RKO (cell line): ENCODE measurements at regions not wholly inside any gene's neighbourhood (a gene's known extent, or its start where the extent isn't known, plus 50 kb on each side); places are given as distances from the start of the nearest gene placed in this dataset.
A peak's percentile ranks its signal among the peaks of the same experiment; 100 is the strongest.

Experiments used
- DNase-seq: peaks from one replicate; pipeline ENCODE4 v3.0.0-alpha.2; 2016; ENCODE audit warnings: low spot score

DNA sequence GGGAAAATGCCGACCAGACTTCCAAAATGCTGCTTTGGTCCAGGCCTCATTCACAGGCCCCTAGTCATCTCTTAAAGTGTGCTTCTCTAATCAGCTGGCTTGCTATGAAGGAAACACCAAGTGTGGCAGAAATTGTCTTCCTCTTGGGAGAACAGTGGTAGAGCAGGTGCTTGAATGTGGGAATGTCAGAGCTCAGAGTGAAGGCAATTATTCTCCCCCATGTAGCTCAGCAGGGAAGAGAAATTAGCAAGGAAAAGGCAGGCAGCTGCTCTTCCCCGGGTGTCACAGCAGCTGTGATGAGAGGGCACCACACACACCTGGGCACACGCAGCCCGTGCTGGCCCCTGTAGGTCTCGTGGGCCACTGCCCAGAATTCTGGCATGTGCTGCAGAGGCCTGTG lies 358.5 kb downstream of the WDR72 start:
- DNase-seq, result no peak

DNA sequence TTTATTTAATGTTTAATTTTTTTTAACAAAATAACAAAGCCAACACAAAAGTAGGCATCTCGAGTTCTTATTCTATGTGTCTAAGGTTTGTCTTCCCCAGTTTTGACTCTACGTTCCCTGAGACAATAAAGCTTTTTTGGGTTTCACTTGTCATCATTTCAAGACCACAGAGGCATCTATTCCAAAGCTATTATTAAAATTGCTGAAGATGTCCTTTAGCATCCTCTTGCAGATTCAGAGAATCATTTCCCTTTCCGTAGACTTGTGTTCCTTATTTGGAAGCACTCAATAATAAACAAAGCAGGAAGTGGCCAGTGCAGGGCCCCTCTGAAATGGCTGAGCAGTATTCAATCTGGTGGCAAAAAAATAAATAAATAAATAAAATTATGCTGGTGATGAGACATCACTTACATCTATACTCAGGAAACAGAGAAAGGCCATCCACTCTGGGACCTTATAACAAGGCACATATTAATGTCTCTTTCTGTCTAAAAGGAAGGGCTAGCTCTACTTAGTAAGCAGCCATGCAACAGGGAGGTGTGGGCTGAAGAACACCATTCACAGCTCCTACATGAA lies 362.3 kb downstream of the WDR72 start:
- DNase-seq, result no peak

DNA sequence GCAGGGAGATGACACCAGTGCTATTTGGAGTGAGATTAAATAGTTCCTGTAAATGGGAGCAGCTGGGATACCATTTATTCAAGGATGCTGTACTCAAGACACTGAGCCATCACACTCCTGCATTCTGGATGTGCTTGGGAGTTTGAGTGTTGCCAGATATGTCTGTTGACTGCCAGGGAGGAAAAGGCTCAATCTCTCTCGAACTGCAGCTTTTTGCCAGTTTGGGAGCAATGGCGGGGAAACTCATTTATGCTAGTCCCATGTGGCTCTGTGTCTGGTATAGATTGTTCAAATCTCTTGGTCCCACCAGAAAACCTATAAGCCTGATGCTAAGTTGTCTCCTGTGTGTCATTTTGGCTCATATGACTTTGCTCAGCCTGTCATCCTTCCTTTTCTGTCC lies 363.6 kb downstream of the WDR72 start:
- DNase-seq, result no peak

DNA sequence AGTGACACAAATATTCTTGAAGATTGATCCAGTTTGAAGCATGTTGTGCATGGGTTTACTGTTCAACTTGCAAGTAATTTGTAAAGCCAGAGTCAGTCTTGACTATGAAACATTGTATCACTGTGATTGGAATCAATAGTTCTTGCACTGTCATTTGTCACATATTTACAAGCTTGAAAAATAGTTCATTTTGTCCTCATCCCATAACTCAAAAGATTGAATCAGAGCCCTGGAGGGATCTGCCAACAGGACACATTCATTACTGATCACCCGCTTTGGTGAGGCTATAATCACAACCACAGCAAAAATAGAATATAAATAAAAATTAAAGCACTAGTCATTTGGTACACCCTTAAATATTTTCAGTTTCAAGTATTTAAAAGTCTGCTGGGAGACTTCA lies 368.9 kb downstream of the WDR72 start:
- DNase-seq, result no peak

DNA sequence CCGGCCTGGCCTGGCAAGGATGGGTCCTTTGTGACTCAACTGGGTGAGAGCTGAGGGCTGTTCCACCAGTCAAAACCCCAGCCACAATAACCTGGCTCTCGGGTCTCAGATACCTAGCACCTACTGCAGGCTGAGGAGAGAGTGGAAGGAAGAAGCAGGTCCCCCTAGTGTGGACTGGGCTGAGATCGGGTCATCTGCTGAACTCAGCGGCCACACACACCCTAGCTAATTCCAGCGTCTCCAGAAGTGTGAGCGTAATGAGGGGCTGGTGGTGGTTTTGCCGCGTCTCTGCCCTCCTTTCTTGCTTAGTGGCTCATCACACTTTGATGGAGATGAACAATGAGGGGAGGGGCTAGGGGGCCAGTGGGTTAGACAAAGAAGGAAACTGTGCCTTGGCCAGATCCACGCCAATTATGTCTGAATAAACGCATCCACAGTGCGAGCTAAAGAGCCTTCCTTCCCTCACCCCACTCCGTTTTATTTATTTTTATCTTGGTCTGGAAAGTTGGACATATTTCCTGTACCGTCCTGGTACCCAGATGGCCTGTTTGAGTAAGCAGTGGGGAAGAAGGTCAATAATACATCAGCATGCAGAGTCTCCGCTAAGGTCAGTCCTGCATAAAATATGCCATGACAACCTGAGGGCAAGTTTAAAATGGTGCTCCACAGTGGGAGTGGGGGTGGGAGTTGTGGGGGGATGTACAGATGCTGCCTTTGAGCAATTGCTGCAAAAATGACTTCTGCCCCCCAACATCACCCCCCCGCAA lies 370.0 kb downstream of the WDR72 start:
- no peak for DNase-seq

DNA sequence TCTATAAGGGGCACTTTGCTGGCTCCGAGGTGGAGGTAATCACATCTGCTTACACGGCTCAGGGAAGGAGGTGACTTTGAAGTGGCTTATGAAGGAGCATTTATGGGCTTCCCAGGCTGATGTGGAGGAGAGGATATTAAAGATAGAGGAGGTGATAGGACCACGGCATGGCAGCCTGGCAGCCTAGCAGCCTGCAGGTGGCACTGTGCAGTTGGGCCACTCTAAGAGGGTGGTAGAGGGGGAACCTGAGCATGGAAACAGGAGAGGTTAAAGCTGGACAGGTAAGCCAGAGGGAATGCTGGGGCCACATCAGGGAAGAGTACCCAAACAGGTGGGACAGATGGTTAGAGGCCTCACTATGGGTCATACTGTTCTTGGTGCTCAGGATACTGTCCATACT lies 375.0 kb downstream of the WDR72 start:
- no peak for DNase-seq

DNA sequence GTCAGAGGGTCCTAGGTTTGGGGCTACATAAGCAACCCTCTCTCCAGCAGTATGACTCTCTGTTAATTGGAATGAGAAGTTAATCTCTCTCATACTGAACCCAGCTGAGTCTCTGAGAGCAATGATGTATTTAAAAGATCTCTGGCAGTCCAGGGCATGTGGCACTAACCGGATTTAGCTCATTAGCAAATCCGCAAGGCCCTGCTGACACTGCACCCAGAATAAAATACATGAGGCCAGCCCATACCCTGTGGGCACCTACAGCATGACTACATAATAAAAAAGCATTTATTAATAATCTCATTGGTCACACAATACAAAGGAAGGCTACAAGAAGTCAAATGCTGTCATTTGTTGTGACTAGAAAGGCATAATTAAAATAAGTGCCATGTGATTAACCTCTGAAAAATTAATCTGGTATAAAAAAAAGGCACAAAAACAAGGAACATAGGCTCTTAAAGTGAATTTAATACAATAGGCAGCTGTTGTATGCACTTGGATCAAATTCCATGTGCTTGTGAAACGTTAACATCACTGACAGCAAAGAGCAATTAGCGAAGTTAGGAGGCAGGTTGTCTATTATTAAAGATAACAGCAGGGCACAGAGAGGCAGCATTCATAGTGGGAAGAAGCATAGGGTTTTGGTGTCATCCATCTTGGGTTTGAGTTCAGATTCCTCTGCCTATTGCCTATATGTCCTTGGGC lies 381.2 kb downstream of the WDR72 start:
- no peak for DNase-seq

DNA sequence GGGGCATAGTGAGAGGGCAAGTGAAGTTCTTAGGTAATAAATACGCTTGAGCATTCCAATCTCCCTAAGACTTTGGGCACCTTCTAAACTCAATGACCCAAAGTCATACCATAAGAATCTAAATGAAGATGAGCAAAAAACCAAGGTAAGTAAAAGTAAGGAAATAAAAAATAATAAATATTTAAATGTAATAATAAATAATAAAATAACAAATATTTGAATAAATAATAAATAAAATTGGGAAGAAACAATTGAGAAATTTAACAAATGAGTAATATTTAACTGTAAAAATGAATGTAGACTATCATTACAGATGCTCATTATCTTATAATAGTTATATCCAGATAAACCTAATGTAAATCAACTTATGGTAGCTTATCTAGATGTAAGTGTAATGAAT lies 391.7 kb downstream of the WDR72 start:
- no peak for DNase-seq

DNA sequence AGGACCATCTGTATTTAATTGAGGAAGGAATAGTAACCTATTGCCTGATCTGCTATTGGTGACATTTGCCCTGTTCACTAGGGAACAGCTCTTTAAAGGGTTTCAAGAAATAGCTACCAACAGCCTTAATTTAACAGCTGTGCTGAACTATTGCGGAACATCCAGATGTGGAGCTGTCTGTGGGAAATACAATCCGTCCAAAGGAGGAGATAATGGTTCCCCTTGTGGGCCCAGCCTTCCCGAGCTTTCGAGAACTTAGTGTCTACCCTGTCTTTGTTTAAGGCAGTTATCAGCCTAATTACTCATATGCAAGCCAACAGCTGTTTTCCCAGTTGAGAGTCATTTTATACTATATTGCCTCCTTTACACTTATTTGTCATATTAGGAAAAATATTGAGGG lies 398.6 kb downstream of the WDR72 start:
- no peak for DNase-seq

DNA sequence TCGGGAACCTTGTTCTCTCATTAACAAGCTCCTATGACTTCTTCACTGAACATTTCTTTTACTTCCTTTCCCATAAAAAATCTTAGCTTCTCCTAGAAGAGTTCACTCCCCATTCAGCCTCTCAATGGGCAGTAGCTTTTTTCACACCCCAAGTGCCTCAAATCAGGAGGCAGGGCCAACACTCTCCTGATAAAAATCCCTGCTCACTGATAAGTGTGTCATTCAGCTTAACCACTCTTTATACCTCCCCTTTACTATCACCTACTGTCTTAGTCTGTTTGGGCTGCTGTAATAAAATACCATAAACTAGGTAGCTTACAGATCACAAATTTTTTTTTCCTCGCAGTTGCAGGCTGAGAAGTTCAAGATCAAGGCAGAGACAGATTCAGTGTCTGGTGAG lies 400.4 kb downstream of the WDR72 start:
- no peak for DNase-seq

DNA sequence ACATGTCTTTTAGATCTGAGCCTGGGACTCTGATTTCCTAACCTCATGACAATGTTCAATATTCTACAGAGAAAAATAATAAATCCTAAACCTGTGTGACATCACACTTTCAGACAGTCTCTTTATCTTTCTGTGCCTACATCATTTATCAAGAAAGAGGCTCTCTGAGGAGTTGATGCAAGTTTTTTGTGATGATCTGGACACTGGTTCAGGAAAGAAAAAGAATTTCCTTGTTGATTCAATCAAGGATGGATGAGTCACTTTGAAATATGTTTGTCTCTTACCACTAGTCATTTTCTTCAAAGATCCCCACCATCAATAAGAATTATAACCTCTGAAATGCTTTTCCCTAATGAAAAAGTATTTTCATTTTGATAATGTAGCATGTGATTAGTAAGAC lies 404.6 kb downstream of the WDR72 start:
- no peak for DNase-seq

DNA sequence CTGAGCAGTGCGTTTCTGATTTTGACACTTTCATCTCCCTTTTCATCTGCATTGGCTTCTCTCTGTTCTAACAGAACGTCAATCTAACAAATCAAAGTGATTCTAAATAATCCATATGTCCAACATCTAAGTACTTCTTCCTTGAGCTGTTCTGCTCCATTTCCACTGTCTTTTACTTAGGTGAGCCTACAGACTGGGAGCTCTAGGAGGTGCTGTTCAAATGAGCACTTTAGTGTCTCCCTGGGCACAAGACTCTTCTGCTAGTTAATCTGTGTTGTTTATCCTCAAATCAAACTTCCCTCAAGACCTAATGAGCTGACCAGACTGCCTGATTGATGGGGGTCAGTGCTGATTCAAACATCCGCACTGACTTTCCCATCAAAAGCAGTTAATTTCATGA lies 408.1 kb downstream of the WDR72 start:
- no peak for DNase-seq

DNA sequence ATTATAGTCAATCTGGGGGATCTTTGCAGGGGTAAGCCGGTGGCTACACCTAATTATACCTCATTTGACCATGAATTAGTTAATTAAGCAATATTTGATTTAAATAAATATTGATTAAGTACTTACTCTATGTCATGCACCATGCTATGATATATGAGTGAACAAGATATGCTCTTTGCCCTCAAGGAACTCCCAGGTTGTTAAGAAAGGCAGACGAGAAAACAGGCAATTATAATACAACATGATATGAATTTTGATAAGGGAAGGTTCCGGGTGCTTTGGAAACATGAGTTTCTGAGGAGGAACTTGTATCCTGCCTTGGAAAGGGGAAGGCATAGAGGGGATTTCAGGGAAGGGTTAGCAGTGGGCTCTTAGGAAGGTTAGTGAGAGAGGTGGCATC lies 412.9 kb downstream of the WDR72 start:
- DNase-seq, result no peak

DNA sequence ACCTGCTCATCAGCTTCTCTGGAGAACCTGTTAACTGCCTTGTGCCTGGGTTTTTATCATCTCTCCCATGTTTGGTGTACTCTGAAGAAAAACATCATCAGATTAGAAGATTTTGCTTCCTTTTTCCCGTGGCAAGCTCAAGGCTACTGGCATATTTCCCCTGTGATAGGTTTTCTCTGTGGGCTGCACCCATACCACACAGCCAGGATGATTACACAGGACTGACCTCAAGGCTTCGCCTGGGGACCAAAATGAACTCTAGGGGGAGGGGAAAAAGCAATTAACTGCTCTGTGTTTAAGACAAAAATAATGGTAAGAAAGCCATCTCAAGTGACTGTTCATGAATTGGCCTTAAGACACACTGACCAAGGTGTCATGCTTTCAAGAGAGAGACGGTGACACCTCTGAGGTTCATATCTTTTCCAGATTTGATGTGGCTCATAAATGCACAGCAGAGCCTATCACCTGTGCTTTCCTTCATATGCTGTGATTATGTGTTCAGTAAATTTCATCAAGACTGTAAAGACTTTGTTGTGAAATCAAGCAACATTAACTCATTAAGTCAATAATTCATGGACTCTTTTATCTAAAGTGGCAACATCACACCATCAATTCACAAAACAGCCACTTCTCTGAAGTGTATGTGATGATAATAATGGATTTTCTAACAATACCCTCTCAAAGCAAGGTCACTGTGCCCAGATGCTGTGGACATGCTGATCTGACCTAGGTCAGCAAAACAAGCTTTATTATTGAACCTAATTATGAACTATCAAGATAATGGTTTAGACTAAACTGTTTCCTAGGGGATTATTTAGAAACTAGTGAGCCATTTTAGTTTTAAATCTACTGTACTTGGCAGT lies 427.9 kb downstream of the WDR72 start:
- no peak for DNase-seq

DNA sequence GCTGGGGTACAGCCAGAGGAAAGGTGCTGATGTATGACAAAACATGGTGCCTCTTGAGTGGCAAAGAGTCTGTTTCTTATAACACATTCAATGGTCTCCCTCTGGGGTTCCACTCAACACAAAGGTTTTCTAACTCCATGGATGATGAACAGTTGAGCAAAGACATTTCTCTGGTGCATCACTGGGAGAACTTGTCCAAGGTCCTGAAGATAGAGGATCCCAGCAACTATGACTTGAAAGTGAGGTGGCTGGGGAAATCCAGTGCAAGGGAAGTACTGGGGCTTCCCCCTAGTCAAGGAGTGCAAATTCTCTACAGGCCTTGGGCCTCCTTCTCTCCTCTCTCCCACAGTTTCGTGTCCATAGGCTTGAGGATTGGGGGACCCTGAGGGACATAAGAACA lies 431.1 kb downstream of the WDR72 start:
- DNase-seq, result peak; percentile 11

DNA sequence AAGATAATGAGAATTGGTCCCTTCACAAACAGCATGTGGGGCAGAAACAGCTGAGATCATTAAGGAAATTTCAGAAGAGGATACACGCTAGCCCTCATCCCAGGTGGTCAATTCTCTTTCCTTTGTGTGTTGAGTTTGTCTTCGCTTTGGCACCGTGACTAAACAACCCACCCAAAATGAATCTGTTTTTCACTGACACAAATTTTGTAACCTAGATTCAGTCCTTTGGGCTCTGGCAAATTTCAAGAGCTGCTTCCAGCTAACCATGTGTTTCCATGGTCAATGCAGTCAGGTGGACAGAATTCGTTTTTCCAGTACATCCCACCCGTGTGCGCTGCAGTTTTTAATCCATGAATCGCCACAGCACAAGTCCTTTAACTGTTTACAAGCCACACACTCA lies 435.4 kb downstream of the WDR72 start:
- no peak for DNase-seq

DNA sequence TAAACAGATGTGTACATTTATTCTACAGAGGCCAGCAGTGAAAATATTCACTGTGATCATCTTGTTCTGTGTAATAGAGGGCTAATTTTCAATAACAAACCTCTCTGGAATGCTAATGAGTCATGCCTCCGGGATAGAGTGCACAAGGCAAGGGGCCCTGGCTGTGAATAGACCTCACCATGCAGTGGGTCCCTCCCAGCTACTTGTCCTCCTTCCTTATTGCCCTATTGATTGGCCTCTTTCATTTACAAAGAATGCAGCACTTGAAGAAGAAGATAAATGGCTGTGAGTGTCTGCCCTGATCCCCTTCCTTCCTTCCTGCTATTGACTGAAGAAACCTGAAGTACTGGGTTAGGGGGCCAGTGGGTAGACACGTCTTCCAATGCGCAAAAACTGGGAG lies 436.3 kb downstream of the WDR72 start:
- peak; percentile 12 for DNase-seq

DNA sequence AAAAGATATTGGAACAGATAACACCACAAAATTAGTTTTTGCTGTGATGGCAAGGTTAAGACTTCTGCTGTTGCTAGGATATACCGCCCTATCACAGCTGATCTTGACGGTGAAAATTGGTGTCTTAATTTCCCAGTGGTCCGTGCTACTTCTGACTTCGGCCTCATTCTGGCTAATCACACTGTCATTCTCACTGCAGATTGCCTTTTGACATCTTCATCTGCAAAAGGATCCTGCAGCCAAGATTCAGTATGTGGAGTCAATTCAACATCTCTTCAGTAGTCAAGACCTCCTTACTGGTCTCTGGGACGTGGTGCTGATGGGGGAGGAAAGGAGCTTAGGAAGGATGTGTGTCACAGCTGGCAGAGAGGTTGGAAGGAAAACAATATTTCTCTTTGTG lies 438.6 kb downstream of the WDR72 start:
- no peak for DNase-seq

DNA sequence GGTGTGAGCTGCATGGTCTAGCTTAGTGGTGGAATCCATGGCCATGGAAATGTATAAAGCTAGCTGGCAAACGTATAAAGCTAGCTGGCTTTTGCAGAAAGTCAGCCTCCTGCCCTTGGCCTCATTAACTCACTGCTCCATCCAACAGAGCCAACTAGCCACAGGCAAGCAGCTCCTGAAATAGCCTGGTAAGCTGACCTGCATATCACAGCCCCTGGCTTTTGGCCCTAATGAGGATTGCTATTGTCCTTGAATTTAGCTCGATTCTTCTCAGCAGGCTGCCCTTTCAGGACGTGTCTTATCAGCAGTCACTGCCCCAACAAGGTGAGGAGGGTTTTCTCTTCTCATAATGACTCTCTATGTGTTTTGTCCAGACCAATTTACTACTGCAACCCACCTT lies 446.8 kb downstream of the WDR72 start:
- no peak for DNase-seq

DNA sequence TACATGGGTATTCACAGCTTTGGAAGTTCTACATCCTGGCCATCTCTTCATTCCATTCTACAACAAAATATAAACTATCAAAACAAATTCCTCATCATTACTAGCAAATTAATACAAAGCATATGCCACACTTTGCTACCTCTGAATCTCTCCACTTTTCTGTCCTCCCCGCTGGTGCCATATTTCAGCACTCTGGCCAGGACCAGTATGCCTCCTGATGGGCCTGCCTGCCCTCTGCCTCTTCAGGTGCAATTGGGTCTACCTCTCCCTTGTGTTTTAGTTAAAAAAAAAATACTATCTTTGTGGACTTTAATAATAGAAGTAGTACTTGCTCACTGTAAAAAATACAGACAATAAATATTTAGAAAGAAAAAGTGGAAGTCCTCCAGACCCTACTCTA lies 448.8 kb downstream of the WDR72 start:
- DNase-seq, result no peak

DNA sequence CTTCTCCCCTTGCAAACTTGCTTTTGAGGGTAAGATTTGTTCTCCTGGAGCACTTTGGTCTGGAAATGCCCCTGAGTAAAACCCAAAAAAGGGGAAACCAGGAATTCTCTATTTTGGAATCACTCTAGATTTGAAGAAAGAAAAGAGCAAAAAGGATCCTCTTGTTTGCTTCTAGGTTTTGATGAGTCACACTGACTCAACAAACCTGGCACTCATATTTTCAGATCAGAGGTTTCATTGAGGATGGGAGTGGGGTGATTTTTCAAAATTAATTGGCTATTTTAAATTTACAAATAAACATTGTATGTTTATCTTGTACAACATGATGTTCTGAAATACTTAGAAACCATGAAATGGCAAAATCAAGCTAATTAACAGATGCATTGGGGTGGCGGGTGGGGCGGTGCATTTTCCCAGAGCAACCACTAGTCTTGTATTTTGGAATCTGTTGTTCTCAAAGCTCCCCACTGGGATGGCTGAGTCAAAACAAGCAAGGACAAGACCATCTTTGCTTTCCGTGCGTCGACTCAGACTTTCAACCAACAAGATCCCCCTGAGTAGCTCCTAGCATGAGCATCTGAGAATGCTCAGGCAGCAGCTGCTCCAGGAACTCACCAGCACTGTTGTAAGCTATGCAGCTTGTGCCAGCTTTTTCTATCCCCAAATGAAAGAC lies 451.4 kb downstream of the WDR72 start:
- peak; percentile 7 for DNase-seq

DNA sequence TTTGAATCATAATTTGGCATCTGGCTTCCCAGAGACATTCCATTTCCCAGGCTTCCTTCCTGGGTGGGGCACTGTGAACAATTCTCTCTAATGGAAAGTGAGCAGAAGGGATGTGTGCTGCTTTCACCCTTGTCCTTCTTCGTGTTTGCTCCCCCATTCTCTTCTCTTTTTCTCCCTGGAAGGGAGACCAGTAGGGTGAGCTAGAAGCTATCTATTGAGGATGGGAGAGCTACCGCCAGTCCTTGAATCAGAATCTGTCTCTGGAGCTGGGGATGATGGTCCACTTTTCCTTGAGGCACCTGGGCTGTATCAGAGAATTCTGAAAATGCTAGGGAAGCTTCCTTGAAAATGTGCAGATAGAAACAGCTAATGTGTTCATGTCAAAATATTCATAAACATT lies 453.9 kb downstream of the WDR72 start:
- DNase-seq, result no peak
